OCI-LY1 (cell line): ENCODE measurements at regions not wholly inside any gene's neighbourhood (a gene's known extent, or its start where the extent isn't known, plus 50 kb on each side); places are given as distances from the start of the nearest gene placed in this dataset.

ENCODE experiments used
- H2AFZ ChIP-seq: fragments of 200-600 bp; sonication (generic), shearing (Covaris generic); 2 replicates; pipeline ENCODE4 v1.6.0; 2014; ENCODE audit warnings: antibody characterized with exemption, mild to moderate bottlenecking, low read length
- H3F3A ChIP-seq: fragments of 200-600 bp; sonication (generic), shearing (Covaris generic); 2 replicates; pipeline ENCODE4 v1.6.0; 2014; ENCODE audit warnings: mild to moderate bottlenecking, antibody characterized with exemption, low read length, moderate library complexity; ENCODE audit not compliant: insufficient read depth
- H3K27ac ChIP-seq: fragments of 200-600 bp; sonication (generic); 2 replicates; pipeline ENCODE4 v1.5.1; 2014; ENCODE audit warnings: low read length, mixed run types, mild to moderate bottlenecking, low read depth; ENCODE audit not compliant: poor library complexity, severe bottlenecking
- H3K27me3 ChIP-seq: fragments of 200-600 bp; sonication (generic); 2 replicates; pipeline ENCODE4 v1.6.0; 2014; ENCODE audit warnings: antibody characterized with exemption, mild to moderate bottlenecking, low read length, moderate library complexity; ENCODE audit not compliant: insufficient read depth
- H3K36me3 ChIP-seq: fragments of 200-600 bp; sonication (generic); 2 replicates; pipeline ENCODE4 v1.6.1; 2014; ENCODE audit warnings: mild to moderate bottlenecking, antibody characterized with exemption, low read length, moderate library complexity, mixed read lengths; ENCODE audit not compliant: insufficient read depth
- H3K4me1 ChIP-seq: fragments of 200-600 bp; sonication (generic); 2 replicates; pipeline ENCODE4 v1.5.1; 2014; ENCODE audit warnings: mild to moderate bottlenecking, low read length, moderate library complexity; ENCODE audit not compliant: insufficient read depth, severe bottlenecking
- H3K4me2 ChIP-seq: fragments of 200-600 bp; sonication (generic), shearing (Covaris generic); 2 replicates; pipeline ENCODE4 v1.6.1; 2014; ENCODE audit warnings: low read length
- H3K4me3 ChIP-seq: fragments of 200-600 bp; sonication (generic); 2 replicates; pipeline ENCODE4 v1.5.1; 2014; ENCODE audit warnings: low read length, low read depth, mild to moderate bottlenecking, mixed read lengths; ENCODE audit not compliant: poor library complexity, severe bottlenecking
- H3K79me2 ChIP-seq: fragments of 200-600 bp; shearing (Covaris generic); 2 replicates; pipeline ENCODE4 v1.6.1; 2016; ENCODE audit warnings: mixed run types, low read length, mixed read lengths; ENCODE audit not compliant: insufficient read depth
- H3K9ac ChIP-seq: fragments of 200-600 bp; sonication (generic), shearing (Covaris generic); 2 replicates; pipeline ENCODE4 v1.6.1; 2014; ENCODE audit warnings: mild to moderate bottlenecking, low read length, mixed read lengths
- H3K9me2 ChIP-seq: fragments of 200-600 bp; sonication (generic), shearing (Covaris generic); 2 replicates; pipeline ENCODE4 v1.6.1; 2014; ENCODE audit warnings: low read depth, mild to moderate bottlenecking, low read length, mixed read lengths
- H3K9me3 ChIP-seq: fragments of 200-600 bp; shearing (Covaris generic); 2 replicates; pipeline ENCODE4 v1.6.1; 2014; ENCODE audit warnings: low read length, mixed read lengths
- H4K20me1 ChIP-seq: fragments of 200-600 bp; sonication (generic), shearing (Covaris generic); 2 replicates; pipeline ENCODE4 v1.6.0; 2016; ENCODE audit warnings: mild to moderate bottlenecking, low read length; ENCODE audit not compliant: insufficient read depth
- EZH2 ChIP-seq: fragments of 200-600 bp; sonication (generic), shearing (Covaris generic); IDR thresholded peaks from 2 replicates; pipeline ENCODE4 v1.8.0; 2017; ENCODE audit warnings: borderline replicate concordance, mixed run types, mild to moderate bottlenecking, antibody characterized with exemption, low read length, moderate library complexity, mixed read lengths
- TF ChIP-seq, protein P1 (sequence below): fragments of 200-600 bp; sonication (generic), shearing (Covaris generic); IDR thresholded peaks from 2 replicates; pipeline ENCODE4 v1.5.1; 2017; ENCODE audit warnings: mild to moderate bottlenecking, antibody characterized with exemption, low read length, moderate library complexity, mixed read lengths

DNA sequence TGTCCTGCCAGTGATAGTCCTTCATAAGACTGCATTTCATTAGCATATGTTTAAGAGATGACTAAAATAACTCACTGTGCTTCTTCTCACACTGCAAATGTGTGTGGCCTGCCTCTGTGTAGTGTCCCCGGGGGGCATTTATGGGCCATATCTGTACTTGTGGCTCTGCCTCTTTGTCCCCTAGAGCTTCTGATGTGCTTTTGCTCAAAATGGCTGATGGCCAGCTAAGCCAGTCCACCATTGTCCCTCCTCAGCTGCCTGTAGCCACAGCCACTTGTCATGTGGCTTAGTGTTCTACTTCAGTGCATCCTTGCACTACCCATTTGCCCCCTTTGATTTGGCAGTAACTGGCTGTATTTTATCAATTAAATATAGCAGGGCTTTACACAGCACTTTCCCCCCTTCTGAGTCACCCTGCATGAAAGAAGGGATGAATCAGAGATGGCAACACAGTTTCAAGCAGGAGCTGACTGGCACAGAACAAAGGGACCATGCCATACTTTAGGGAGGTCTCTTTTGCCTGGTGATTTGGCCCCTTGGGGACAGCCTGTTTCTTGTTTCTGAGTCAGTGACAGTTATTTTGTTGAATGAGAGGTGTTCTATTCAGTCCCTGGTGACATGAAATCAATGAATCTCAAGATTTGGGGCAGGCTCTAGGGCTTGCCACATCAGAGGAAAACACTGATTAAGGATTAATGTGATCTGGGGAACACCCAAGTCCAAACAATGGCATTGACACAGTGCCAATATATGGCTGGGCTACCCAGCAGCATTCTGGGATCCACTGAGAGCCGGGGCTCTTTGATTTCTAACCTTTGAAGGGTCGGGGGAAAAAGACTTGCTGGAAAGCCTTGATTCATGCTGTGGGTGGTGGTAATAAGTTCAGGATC, 245.5 kb downstream of the SMARCA2 start:
- Histone ChIP-seq H3K9me3 (no peaks in the 10 kb centered on the region), H3K27ac (no peak overlapping the region), H4K20me1 (no peaks in the 10 kb centered on the region), H3K27me3 (no peaks in the 10 kb centered on the region), H3K4me2 (no peak overlapping the region), H3K79me2 (no peaks in the 10 kb centered on the region), H3K9me2 (no peaks in the 10 kb centered on the region), H3K4me3 (no peak overlapping the region), H3K36me3 (no peaks in the 10 kb centered on the region), H3K9ac (no peak overlapping the region), H2AFZ (no peak overlapping the region), H3F3A (no peaks in the 10 kb centered on the region), H3K4me1 (peaks cover 39% of the 10 kb centered on the region)
- TF ChIP-seq, protein P1, sequence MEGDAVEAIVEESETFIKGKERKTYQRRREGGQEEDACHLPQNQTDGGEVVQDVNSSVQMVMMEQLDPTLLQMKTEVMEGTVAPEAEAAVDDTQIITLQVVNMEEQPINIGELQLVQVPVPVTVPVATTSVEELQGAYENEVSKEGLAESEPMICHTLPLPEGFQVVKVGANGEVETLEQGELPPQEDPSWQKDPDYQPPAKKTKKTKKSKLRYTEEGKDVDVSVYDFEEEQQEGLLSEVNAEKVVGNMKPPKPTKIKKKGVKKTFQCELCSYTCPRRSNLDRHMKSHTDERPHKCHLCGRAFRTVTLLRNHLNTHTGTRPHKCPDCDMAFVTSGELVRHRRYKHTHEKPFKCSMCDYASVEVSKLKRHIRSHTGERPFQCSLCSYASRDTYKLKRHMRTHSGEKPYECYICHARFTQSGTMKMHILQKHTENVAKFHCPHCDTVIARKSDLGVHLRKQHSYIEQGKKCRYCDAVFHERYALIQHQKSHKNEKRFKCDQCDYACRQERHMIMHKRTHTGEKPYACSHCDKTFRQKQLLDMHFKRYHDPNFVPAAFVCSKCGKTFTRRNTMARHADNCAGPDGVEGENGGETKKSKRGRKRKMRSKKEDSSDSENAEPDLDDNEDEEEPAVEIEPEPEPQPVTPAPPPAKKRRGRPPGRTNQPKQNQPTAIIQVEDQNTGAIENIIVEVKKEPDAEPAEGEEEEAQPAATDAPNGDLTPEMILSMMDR = no peak
- TF ChIP-seq EZH2 = no peak

DNA sequence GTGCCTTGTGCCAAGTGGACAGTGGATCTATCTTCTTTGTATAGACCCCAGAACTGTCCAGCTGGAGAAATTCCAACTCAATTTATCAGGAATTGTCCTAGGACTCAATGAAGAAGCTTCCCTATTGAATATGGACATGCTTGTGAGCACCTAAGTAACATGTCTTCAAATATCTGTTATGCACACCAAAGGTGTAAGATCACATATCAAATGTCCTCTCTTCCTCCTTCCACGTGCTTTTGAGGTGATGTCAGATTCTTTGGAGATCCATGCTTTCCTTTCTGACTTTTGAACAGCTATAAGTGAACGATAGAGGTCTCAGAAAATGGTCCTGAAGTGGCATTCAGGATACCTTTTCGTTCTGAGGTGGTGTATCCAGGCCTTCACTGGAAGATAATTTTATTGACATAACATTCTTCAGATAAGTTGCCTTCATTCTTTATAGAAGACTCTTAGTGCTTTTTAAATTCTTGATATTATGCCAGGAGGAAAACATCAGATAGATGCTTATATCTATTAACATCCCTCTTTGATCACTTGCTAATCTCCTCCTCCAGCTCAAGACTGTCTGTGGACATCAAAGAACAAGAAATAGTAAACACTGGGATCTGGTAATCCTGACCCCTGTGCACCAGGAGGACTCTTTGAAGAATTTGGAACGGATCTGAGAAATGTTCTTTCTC, 246.4 kb downstream of the SMARCA2 start:
- no peaks in the 10 kb centered on the region for H3K9me2 ChIP-seq
- peaks cover 38% of the 10 kb centered on the region for H3K4me1 ChIP-seq
- H3K4me2 ChIP-seq = no peak overlapping the region
- no peak overlapping the region for H3K27ac ChIP-seq
- no peaks in the 10 kb centered on the region for H3K36me3 ChIP-seq
- H2AFZ ChIP-seq = no peak overlapping the region
- no peaks in the 10 kb centered on the region for H3K9me3 ChIP-seq
- TF ChIP-seq, protein P1 = no peak
- TF ChIP-seq EZH2 = no peak
- no peaks in the 10 kb centered on the region for H3F3A ChIP-seq
- no peak overlapping the region for H3K4me3 ChIP-seq
- H3K27me3 ChIP-seq = no peaks in the 10 kb centered on the region
- no peak overlapping the region for H3K9ac ChIP-seq
- H3K79me2 ChIP-seq = no peaks in the 10 kb centered on the region
- H4K20me1 ChIP-seq = no peaks in the 10 kb centered on the region

DNA sequence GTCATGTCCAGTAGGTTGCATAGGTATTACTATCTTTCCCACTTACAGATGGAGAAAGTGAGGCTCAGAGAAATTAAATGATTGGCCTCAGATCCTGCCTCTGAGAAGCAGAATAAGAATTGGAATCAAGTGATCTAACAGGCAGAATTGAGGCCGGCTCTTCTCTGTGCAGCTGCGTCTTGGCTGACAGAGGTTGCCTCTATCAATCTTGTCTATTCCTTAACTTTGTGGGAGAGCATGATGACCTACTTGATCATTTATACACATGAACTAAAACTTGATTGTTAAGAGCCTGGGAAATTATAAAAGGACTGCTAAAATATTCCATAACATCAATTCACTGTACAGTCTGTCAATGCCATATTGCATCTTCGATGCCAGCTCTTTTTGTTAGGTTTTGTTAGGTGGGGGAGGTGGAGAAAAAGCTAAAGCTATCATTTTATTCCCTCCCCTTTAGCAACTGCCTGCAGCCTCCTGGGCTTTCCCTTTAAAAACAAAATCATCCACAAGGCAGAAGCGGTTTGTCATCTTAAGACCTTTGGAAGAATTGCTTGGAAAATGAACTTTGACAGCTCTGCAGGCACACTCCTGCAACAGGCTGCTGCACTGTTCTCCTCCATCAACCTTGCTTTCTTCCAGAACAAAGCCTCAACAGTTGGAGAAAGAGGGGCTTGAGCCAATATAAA, 247.4 kb downstream of the SMARCA2 start:
- Histone ChIP-seq H3K27me3 (no peaks in the 10 kb centered on the region), H3K4me2 (no peak overlapping the region), H4K20me1 (no peaks in the 10 kb centered on the region), H3K4me3 (no peak overlapping the region), H3K79me2 (no peaks in the 10 kb centered on the region), H3K36me3 (no peaks in the 10 kb centered on the region), H3K9me3 (no peaks in the 10 kb centered on the region), H3K4me1 (peaks cover 29% of the 10 kb centered on the region), H3K27ac (no peak overlapping the region), H3K9ac (no peak overlapping the region), H3K9me2 (no peaks in the 10 kb centered on the region), H2AFZ (no peak overlapping the region), H3F3A (no peaks in the 10 kb centered on the region)
- TF ChIP-seq, protein P1 = no peak
- TF ChIP-seq EZH2 = no peak
